C4-2B (cell line): ENCODE measurements at regions not wholly inside any gene's neighbourhood (a gene's known extent, or its start where the extent isn't known, plus 50 kb on each side); places are given as distances from the start of the nearest gene placed in this dataset.
A peak's percentile ranks its signal among the peaks of the same experiment; 100 is the strongest.

ENCODE experiments used
- H3K27ac ChIP-seq: fragments of 450-650 bp; 2 replicates; pipeline ENCODE4 v1.5.1; 2017
- CTCF ChIP-seq: fragments of 450-650 bp; conservative IDR thresholded peaks from 2 replicates; pipeline ENCODE4 v1.5.1; 2017; ENCODE audit warnings: mild to moderate bottlenecking
- ZFX ChIP-seq: fragments of 450-650 bp; IDR thresholded peaks from 2 replicates; pipeline ENCODE4 v1.6.1; 2017

- H3K27ac ChIP-seq = no peak overlapping the region
- TF ChIP-seq ZFX (no peak), CTCF (no peak)
Observed at GRCh38 chr5:128904805-128905567, 60.3 kb upstream of the SLC27A6 start.

- peak; percentile 92 for TF ChIP-seq CTCF
- TF ChIP-seq ZFX = no peak
Observed at GRCh38 chr5:128905568-128906110, 59.6 kb upstream of the SLC27A6 start.

DNA sequence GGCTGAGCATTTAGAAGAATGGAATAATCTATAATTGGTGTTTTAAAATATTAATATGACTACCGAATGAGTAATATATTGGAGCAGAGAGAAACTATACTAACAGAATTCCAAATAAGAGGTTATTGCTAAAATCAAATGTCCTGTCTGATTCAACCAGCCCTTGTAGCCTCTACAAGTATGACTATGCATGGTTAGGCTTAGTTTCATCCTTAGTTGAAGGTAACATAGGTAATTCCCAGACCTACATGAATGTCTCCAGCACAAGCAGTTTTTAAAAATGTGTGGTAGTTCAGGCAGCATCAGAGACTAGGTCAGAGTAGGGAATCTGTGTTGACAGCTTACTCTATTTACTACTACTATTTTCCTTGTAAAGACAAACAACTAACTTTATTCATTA, 51.7 kb upstream of the SLC27A6 start:
- H3K27ac ChIP-seq = no peak overlapping the region
- TF ChIP-seq CTCF (no peak), ZFX (no peak)

More at GRCh38 chr5:128905568-128906110, 59.6 kb upstream of the SLC27A6 start:
- H3K27ac ChIP-seq = no peak overlapping the region
